Lower lobe of right lung (tissue), 2 donors: ENCODE measurements at regions not wholly inside any gene's neighbourhood (a gene's known extent, or its start where the extent isn't known, plus 50 kb on each side); places are given as distances from the start of the nearest gene placed in this dataset.

Experiments used
- ATAC-seq, 2 donors: fragments of 200-7000 bp; cut with Tn5 transposase; one replicate each; pipeline ENCODE4 v1.9.1; 2020 to 2022; ENCODE audit warnings: mild to moderate bottlenecking in 2 of 2, moderate library complexity in 2 of 2
- DNase-seq: peaks from one replicate; pipeline ENCODE4 v3.0.0-alpha.2; 2020
- H3K27ac ChIP-seq: fragments of 200-600 bp; one replicate; pipeline ENCODE4 v1.8.0; 2022
- H3K27me3 ChIP-seq: fragments of 200-600 bp; one replicate; pipeline ENCODE4 v1.8.0; 2022; ENCODE audit warnings: low read depth
- H3K36me3 ChIP-seq: fragments of 200-600 bp; one replicate; pipeline ENCODE4 v1.8.0; 2022; ENCODE audit warnings: mild to moderate bottlenecking
- H3K4me1 ChIP-seq: fragments of 200-600 bp; one replicate; pipeline ENCODE4 v1.8.0; 2022
- H3K4me3 ChIP-seq: fragments of 200-600 bp; one replicate; pipeline ENCODE4 v1.8.0; 2022; ENCODE audit warnings: mild to moderate bottlenecking
- H3K9me3 ChIP-seq: fragments of 200-600 bp; one replicate; pipeline ENCODE4 v1.8.0; 2022
- CTCF ChIP-seq: fragments of 200-600 bp; IDR thresholded peaks from one replicate; pipeline ENCODE4 v1.8.0; 2022; ENCODE audit warnings: antibody characterized with exemption, mild to moderate bottlenecking
- intact Hi-C: fragments of 100-400 bp; cut with DNase I; formaldehyde crosslinking; loops from one replicate; pipeline ENCODE4 v1.11.0; 2022
- donor health status: DM: no; HTN: yes; CAD: no; lungs with severe emphysema.

GRCh38 chr10:90674461-90674860 is 183.4 kb downstream of the HTR7 start:
- H3K27ac ChIP-seq: no peak overlapping the region
- H3K36me3 ChIP-seq: no peaks in the 10 kb centered on the region
- no peak for TF ChIP-seq CTCF
- ATAC-seq (no peak), DNase-seq (no peak)
- H3K9me3 ChIP-seq: no peaks in the 10 kb centered on the region
- intact Hi-C loops: no loop called here
- no peaks in the 10 kb centered on the region for H3K27me3 ChIP-seq
- H3K4me1 ChIP-seq: no peaks in the 10 kb centered on the region
- H3K4me3 ChIP-seq: no peak overlapping the region

- no peaks in the 10 kb centered on the region for H3K27me3 ChIP-seq
- H3K4me3 ChIP-seq: no peak overlapping the region
- H3K4me1 ChIP-seq: no peaks in the 10 kb centered on the region
- DNase-seq: no peak
- H3K9me3 ChIP-seq: no peaks in the 10 kb centered on the region
- intact Hi-C loops: no loop called here
- H3K36me3 ChIP-seq: no peaks in the 10 kb centered on the region
- ATAC-seq: no peak
- no peak overlapping the region for H3K27ac ChIP-seq
- no peak for TF ChIP-seq CTCF
Observed at GRCh38 chr10:90674928-90675327, 182.9 kb downstream of the HTR7 start.

GRCh38 chr10:90675621-90676020 is 182.2 kb downstream of the HTR7 start:
- ATAC-seq: no peak
- no peak overlapping the region for H3K4me3 ChIP-seq
- no peaks in the 10 kb centered on the region for H3K4me1 ChIP-seq
- no peak for DNase-seq
- no peak overlapping the region for H3K27ac ChIP-seq
- H3K36me3 ChIP-seq: no peaks in the 10 kb centered on the region
- no peaks in the 10 kb centered on the region for H3K9me3 ChIP-seq
- no peaks in the 10 kb centered on the region for H3K27me3 ChIP-seq
- intact Hi-C loops: no loop called here
- TF ChIP-seq CTCF: no peak
